Fibroblast of gingiva (primary cell): ENCODE measurements at regions not wholly inside any gene's neighbourhood (a gene's known extent, or its start where the extent isn't known, plus 50 kb on each side); places are given as distances from the start of the nearest gene placed in this dataset.
A peak's percentile ranks its signal among the peaks of the same experiment; 100 is the strongest.
"Not testable (repeated sequence)": the region's sequence is repeated elsewhere in the genome, so short reads cannot be mapped to it uniquely, and the experiment has no call there.

Source experiments
- DNase-seq: peaks from one replicate; pipeline ENCODE4 v3.0.0-alpha.2; 2011; ENCODE audit warnings: low read depth

DNA sequence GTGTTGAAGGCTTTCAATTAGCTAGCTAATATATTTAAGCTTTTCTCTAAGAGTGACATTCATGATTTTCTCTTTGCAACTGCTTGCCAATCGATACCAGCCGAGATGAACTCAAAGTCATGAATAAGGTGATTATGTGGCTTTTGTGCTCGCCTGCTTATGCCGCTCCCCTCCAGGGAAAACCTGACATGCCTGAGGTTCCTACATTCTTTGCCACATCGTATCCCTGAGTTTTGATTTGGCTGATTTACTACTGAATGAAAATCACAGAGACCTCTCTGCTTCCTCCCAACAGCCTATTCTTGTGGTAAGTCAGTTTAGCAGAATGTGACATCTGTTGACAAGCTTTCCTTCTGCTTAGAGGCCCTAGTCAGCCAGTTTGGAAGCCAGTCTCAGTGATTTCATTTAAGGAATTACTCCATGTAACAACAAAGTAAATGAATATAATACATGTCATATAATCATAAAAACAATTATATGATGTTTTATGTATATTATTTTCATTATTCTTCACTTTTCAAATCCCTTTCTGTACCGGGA, 513.4 kb downstream of the CSNK1G3 start:
- no peak for DNase-seq

DNA sequence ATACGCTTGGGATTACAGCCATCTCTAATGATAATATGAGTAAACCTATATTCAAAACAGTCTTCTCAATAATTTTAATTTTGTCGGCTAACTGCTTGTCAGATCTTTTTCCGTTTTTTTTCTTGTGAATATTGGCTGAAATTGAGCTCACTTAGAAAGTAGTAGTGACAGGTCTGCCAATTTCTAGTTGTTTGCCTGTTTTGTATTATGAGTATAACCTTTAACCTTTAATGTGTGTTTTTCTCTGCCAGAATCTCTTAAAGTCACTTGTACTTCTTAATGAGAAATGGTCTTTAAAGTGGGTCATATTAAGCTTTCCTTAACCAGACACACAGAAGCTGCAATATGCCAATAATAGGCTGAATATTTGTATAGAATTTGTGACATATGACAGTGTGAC, 511.0 kb downstream of the CSNK1G3 start:
- DNase-seq = no peak

DNA sequence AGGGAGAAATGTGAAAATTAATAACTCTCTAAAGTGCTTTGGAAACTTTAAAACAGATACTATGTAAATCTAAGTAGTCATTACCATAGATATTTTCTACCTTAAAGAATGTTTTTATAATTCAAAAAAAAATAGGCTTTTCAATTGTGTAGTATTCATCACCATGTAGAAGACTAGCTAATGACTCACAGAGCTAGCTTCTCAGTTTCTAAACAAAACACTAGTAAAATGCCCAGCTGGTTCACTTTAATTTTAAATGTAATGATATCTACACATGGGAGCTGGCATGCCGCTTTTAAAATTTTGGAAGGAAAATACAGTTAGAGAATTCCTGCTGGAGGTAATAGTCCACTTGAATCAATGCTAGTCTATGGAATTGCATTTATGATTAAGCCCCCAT, 509.8 kb downstream of the CSNK1G3 start:
- peak; percentile 47 for DNase-seq

DNA sequence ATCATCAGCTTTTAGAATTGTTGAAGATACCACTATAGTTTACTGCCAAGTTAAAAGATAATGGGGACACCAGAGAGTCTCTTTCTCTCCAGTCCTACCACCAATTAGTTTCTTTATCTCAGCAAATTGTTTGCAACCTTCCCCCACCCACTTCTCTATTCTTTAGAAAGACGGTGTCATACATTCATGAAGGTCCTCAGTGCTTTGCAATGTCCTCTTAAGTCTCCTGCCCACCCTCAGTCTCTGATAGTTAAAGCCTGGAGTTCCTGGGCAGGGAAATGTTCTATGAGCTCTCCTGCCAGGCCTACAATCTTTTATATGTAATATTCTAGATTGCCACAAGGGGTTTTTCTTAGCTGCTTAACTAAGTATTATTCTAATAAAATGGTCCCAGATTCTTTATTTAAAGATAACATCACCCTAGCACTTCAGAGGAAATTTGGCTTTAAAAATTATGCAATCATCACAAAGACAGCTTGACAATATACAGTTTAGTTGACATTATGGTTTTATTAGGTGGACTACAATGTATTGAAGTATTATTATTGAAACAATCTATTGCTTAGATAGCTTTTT, 509.2 kb downstream of the CSNK1G3 start:
- no peak for DNase-seq

DNA sequence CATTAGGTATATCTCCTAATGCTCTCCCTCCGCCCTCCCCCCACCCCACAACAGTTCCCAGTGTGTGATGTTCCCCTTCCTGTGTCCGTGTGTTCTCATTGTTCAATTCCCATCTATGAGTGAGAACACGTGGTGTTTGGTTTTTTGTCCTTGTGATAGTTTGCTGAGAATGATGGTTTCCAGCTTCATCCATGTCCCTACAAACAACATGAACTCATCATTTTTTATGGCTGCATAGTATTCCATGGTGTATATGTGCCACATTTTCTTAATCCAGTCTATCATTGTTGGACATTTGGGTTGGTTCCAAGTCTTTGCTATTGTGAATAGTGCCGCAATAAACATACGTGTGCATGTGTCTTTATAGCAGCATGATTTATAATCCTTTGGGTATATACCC, 505.3 kb downstream of the CSNK1G3 start:
- DNase-seq = not testable (repeated sequence)

DNA sequence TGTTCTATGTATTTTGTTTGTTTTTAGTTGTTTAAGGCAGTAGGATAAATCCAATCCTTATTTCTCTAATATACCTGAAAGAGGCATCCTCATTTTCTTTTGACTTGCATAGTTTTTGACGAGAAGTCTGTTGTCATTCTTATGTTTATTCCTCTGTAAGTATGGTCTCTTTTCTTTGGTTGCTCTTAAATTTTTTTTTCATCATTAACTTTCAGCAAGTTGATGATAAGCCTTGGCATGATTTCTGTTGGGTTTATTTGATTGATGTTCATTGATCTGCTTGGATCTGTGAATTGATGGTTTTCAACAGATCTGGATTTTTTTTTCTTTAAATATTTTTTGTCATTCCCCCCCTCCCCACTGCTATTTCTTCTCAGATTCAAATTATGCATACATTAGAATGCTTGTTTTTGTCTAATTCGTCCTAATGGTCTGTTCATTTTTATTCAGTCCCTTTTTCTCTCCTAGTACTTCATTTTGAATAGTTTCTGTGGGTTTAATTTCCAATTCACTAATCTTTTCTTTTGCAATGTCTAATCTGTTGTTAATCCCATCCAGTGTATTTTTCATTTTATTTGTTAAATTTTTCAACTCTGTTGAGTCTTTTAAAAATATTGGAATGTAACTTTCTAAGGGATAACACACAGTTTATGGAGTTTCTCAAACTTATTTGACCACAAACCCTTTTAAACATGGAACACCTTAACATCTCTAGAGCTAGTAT, 495.9 kb downstream of the CSNK1G3 start:
- DNase-seq = peak; percentile 34

DNA sequence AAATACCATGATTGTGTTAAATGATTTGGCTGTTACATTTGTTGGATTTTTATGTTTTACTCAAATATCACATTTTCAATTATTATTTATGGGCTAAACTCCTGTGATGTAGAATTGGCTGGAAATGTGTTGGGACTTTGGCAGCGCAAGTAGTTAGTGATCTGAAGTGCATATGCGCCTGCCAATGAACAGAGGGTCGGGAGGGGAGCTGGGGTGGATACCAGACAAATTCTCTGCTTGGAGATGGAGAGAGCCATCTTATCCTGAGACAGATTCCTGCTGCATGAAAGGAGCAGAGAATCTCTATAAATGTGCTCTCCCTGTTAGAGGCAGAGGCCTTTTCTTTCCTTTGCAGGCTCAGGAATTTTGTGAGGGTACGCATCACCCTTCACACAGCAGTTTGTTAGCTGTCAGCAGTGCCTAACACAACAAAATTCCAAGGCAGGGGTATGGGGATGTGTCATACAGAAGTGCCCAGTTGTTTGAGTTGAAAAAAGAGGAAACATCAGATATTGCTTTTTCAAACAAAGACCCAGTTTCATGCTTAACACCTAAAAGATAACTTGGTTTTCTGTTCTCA, 489.1 kb downstream of the CSNK1G3 start:
- DNase-seq = no peak

DNA sequence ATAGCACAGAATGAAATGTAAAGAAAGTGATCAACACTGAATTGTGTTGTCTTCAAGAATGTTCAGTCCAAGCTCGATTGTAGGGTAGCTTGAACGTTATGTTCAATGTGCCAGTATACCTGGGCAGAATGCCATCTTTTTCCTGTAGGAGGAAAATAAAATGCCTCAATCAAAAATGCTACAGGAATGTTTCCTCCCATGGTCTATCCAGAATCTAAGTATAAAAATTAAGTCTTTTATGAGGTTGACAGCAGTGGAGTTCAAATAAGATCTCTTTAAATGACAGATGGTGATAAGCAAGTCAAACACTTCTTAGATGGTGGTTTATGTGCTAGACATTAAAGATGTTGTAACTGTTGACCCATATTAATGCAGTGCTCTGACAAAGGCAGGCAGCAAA, 488.6 kb downstream of the CSNK1G3 start:
- no peak for DNase-seq

DNA sequence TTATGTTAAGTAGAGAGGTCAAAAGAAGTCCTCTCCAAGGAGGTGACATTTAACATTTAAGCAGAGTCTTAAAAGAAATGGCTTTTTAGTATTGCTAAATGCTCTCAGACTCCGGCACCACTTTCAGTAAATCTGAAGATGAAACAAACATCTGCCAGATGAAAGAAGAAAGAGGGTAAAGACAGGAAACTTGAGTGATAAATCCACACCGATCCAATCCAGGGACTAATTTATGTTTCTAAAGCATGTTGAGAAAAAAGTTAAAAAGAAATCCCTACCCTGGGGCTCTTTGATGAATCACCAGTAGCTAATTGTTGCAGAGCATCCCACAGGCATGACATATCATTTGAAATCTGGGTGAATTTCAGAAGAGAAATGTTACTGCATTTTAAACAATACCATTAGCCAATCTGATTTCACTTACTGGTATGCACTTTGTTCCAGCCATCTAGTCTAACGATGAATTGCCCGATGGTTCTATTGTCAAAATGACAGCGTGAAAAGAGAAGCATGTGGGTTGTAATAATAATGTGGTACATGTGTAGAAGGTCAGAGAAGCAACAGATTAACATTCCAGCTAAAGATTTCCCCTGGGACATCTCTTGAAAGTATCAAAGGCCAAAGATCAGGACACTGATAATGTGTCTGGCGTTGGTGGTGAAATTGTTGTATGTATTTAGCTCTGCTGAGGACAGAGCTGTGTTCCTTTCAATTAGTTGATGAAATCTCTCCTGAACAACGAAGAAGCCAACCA, 485.7 kb downstream of the CSNK1G3 start:
- DNase-seq = peak; percentile 92

DNA sequence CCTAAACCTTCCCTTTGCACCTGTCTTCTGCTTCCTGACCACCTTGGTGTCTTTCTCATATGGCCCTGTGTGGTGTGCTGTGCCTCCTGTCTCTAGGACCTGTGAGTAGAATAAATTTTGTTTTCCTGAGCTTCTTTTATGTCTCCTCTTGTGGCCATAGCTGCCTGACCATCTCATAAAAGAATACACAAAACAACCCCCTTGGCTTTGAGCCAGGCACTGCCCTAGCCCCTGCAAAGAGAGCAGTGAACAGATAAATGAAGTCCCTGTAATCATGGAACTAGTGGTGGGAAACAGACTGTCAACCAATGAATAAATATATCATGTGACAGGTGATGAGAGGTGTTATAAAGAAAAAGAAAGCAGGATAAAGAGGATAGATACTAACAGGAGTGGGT, 485.1 kb downstream of the CSNK1G3 start:
- DNase-seq = no peak

DNA sequence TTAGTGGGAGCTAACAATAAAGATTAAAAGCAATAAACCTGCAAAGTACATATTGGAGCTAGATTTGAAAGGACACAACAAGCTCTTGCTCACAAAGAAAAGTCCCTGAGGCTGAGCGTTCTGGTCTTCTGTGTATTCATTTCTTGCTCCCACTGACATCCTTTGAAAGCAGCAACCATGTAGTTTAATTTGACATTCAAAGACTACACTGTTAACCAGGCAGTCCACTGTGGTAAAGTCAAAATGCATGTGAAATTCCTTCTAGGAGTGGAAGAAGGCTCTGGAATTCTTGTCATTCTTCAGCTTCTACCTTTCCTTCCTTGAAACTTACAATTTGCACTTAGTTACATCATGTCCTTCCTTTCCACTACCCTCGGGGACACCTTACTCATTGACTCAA, 480.7 kb downstream of the CSNK1G3 start:
- no peak for DNase-seq

DNA sequence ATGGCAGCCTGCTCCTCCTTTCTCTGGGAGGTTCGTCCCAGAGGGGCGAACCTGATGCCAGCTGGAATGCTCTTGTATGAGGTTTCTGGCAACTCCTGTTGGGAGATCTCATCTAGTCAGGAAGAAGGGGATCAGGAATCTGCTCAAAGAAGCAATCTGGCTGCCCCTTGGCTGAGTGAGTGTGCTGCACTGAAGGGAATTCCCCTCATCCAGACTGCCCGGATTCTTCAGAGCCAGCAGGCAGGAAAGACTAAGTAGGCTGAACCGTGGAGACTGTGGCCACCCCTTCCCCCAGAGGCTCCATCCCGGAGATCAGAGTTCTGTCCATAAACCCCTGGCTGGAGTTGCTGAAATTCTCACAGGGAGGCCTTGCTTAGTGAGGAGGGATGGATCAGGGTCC, 476.0 kb downstream of the CSNK1G3 start:
- DNase-seq = no peak

DNA sequence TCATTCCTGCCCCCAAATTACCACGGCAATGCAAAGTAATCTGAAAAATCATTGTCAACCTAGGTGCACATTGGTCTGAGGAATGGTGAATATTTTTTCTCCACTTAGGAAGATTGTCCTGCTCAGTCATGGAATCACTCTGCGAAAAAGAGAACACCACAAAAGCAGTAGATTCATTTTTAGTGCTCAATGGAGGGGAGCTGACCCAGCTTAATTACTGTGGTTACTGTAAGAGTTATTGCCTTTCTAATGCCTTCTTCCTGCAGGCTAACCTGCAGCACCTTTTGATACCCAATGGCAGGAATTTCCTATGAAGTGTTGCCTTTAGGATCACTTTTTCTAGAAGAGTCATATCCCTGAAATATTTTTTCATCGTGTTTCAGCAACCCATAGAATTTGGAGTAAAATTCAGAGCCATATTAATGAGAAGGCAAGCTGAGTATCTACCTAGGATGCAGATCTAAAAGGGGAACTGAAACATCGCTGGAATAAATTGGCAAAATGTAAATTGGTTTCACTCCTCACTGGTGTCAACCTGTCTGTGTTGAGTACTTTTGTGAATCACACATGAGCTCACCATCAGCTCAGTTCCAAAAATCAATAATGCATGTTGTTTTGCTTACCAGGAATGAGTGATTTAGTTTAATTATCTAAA, 464.5 kb downstream of the CSNK1G3 start:
- DNase-seq = no peak

DNA sequence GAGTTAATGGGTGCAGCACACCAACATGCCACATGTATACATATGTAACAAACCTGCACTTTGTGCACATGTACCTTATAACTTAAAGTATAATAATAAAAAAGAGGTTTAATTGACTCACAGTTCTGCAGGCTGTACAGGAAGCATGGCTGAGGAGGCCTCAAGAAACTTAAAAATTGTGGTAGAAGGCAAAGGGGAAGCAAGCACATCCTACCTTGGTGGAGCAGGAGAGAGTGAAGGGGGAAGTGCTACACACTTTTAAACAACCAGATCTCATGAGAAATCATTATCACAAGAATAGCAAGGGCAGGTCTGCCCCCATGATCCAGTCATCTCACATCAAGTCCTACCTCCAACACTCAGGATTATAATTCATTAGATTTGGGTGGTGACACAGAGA, 463.5 kb downstream of the CSNK1G3 start:
- DNase-seq = not testable (repeated sequence)

DNA sequence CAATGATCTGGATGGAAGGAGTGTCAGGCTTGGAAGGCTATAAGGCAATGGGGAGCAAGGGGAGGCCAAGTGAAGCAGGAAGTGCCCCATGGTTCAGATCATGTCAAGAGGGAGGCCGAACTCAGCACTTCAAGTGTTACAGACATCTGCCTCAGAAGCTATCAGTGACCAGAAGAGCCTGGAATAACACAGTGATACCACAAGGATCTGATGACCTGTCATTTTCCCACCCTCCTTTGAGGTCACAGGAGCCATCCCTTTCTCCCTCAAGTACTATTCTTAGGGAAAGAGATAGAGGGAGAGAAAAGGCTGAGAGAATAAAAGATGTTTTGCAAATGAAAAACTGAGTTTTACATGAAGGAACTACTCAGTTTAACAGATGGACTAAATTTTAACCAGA, 454.8 kb downstream of the CSNK1G3 start:
- no peak for DNase-seq

DNA sequence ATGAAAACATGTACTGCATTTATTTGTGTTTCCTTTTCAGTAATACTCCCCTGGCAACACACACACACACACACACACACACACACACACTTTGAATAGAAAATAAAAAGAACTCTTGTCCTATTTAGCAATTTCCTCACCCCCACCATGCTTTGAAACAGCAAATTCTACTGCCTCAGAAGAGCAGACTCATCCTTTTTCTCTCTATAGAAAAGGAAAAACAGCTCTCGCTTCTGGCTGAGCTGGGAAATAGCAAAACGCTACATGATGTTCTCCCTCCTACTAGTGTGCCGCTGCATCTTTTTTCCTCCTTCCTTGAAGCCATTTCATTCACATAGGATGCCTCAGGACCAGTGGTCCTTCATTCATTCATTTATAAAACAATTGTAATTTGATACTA, 453.6 kb downstream of the CSNK1G3 start:
- no peak for DNase-seq

DNA sequence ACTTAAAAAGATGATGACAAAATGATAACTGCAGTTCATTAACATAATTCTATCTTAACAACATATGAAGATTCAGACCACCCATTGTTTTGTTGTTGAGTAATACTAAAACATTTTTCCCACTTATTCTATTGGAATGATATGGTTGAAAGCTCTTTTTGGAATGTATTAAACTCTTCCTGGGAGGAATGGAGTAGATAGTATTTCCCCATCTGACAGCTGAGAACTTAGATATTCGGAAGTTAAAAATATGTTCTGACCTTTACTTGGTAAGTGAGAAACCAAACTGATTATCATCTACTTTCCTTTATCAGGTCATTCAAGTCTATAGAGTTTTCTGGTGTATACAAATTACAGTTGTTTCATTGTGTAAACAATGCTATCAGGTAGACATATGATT, 452.9 kb downstream of the CSNK1G3 start:
- no peak for DNase-seq

DNA sequence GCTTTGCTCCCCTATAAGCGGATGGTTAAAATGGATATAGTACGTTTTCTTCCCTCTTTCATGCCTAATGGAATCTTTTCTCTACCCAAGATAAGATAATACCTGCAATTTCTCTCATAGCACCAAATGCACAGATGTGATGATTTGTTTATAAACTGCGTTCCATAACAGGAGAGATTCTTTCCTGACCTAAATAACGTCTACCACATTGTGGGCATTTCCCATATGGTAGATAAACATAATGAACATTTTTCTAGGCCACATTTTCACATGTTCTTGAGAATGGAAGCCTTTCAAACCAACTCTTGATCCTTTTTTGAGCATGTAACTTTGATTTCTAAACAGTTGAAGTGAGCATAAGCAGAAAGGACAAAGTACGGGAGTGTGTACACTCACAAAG, 448.5 kb downstream of the CSNK1G3 start:
- DNase-seq = no peak

DNA sequence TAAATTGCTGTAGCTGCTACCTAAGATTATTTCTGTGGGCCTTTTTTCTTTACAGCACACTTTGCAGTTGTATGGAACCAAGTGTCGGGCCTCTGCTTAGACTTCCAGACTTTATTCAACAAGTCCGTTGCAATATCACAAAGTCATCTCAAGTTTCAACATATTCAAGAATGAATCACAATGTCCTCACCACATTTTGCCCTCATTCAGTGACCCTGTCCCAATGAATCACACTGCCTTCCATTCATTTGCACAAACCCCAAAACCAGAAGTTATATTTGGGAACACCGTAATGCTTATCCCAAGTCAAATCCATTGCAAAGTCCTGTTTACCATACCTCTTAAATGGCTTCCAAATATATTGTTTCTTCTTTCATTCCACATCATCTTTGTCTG, 439.6 kb downstream of the CSNK1G3 start:
- peak; percentile 91 for DNase-seq

DNA sequence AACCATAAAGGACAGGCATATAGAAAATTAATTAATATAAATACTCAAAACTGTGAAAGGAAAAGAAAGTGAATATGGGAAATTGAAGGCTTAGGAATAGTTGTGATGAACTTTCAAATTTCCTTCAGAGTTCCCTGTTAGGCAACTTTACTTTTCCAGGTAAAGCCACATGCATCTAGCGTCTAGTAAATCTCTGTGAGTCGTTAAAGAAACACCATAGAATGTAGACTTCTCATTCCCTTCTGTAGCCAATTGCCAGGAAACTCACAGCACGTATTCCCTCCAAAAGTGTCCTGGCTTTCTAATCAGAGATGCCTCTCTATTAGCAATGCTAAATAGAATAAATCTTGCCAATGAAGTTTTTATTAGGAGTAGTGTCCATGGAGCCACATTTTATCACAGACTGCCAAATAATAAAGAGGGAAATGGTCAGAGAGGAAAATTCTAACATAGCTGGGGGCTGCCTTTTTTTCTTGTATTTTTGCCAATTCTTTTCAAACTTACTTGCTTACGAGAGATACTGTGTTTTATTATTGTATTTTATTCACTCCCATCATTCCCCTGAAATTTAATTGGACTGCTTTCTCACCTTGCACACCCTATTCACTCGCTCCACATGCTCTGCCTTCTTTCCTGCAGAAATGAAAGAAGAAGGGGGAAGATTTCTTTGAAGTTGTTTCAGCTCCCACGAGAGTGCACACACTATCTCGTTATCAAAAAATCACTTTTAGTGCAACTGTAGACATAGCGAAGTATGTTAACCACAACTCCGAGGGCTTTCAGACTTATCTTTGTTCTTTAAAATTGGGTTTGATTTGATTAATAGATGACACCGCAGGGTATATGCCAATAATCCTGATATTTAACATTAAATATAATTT, 439.0 kb downstream of the CSNK1G3 start:
- no peak for DNase-seq

DNA sequence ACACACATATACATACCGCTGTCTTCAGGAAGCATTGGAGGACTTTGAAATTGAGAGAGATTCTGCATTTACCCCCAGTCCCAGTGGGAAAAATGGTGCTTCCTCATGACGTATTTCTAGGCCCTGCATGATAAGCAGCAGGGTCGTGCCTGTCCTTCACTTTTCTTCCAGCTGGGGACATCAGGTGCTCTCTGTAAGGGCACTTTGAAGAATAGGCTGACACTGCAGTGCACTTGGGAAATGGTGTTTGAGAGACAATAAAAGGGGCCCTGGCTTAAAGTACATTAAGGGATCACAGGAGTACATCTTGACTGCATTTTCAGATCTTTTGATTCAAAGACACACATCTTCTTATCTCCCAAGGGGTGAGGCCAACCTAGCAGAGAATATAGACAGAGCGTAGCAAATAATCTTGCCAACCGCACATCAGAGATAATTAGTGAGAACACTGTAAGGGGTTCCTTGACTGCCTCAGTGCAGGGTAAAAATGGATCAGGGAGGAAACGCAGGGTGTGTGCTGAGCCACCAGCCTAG, 437.9 kb downstream of the CSNK1G3 start:
- DNase-seq = no peak
